Neuronal stem cell (in vitro differentiated cells): ENCODE measurements at regions not wholly inside any gene's neighbourhood (a gene's known extent, or its start where the extent isn't known, plus 50 kb on each side); places are given as distances from the start of the nearest gene placed in this dataset.

Experiments
- DNase-seq: peaks from one replicate; pipeline ENCODE4 v3.0.0-alpha.2; 2013; ENCODE audit warnings: low spot score
- H2AFZ ChIP-seq: one replicate; pipeline ENCODE4 v1.6.1; 2013; ENCODE audit warnings: mild to moderate bottlenecking, low read length, inconsistent platforms
- H2AK5ac ChIP-seq: 2 replicates; pipeline ENCODE4 v1.6.1; 2013; ENCODE audit warnings: low read depth, mild to moderate bottlenecking, inconsistent platforms, low read length, moderate library complexity, mixed read lengths
- H2BK120ac ChIP-seq: 2 replicates; pipeline ENCODE4 v1.6.1; 2013; ENCODE audit warnings: low read depth, mild to moderate bottlenecking, inconsistent platforms, low read length, moderate library complexity, mixed read lengths
- H2BK12ac ChIP-seq: one replicate; pipeline ENCODE4 v1.6.1; 2013; ENCODE audit warnings: low read length, inconsistent platforms
- H2BK15ac ChIP-seq: 2 replicates; pipeline ENCODE4 v1.6.1; 2013; ENCODE audit warnings: mild to moderate bottlenecking, low read length, inconsistent platforms, mixed read lengths
- H2BK5ac ChIP-seq: one replicate; pipeline ENCODE4 v1.6.1; 2013; ENCODE audit warnings: inconsistent platforms, mild to moderate bottlenecking, low read length, moderate library complexity
- H3K14ac ChIP-seq: one replicate; pipeline ENCODE4 v1.6.1; 2013; ENCODE audit warnings: low read length, inconsistent platforms
- H3K18ac ChIP-seq: 2 replicates; pipeline ENCODE4 v1.6.1; 2013; ENCODE audit warnings: low read length, inconsistent platforms
- H3K23ac ChIP-seq: 2 replicates; pipeline ENCODE4 v1.6.1; 2013; ENCODE audit warnings: low read depth, mild to moderate bottlenecking, mixed read lengths, low read length, inconsistent platforms; ENCODE audit not compliant: poor library complexity
- H3K27ac ChIP-seq: replicated peaks from 3 replicates; pipeline ENCODE4 v1.5.1; 2013; ENCODE audit warnings: low read length, inconsistent platforms
- H3K27me3 ChIP-seq, 3 experiments: 2 replicates each; pipeline ENCODE4 v1.6.1; 2013; ENCODE audit warnings: low read length in 3 of 3, mild to moderate bottlenecking in 2 of 3, inconsistent platforms in 1 of 3, low read depth in 1 of 3, mixed read lengths in 1 of 3, moderate library complexity in 1 of 3; ENCODE audit not compliant: control insufficient read depth in 3 of 3, insufficient read depth in 3 of 3
- H3K36me3 ChIP-seq, 2 donors: replicated peaks in 1 of 2; 2 replicates each; pipeline ENCODE4 v1.6.1; 2013; ENCODE audit warnings: low read length in 2 of 2; ENCODE audit not compliant: control insufficient read depth in 2 of 2, insufficient read depth in 2 of 2
- H3K4ac ChIP-seq: 2 replicates; pipeline ENCODE4 v1.6.1; 2013; ENCODE audit warnings: inconsistent platforms, mild to moderate bottlenecking, low read length, moderate library complexity
- H3K4me1 ChIP-seq, 2 donors: 1 replicate in 1 of 2; 2 replicates in 1 of 2; pipeline ENCODE4 v1.6.1; 2013; ENCODE audit warnings: low read length in 2 of 2, low read depth in 1 of 2; ENCODE audit not compliant: control insufficient read depth in 2 of 2, insufficient read depth in 1 of 2
- H3K4me2 ChIP-seq: one replicate; pipeline ENCODE4 v1.6.1; 2013; ENCODE audit warnings: mild to moderate bottlenecking, low read length, inconsistent platforms; ENCODE audit not compliant: insufficient read depth, poor library complexity, severe bottlenecking
- H3K4me3 ChIP-seq, 2 donors: 2 replicates each; pipeline ENCODE4 v1.5.1; 2013; ENCODE audit warnings: low read length in 2 of 2, mild to moderate bottlenecking in 2 of 2, inconsistent platforms in 1 of 2, moderate library complexity in 1 of 2
- H3K79me1 ChIP-seq: one replicate; pipeline ENCODE4 v1.6.1; 2013; ENCODE audit warnings: low read depth, mild to moderate bottlenecking, inconsistent platforms, low read length, moderate library complexity
- H3K9ac ChIP-seq: one replicate; pipeline ENCODE4 v1.6.1; 2013; ENCODE audit warnings: mild to moderate bottlenecking, low read depth, low read length, inconsistent platforms; ENCODE audit not compliant: poor library complexity
- H3K9me3 ChIP-seq, 2 donors: replicated peaks in 1 of 2; 2 replicates each; pipeline versions ENCODE3 to v1.6.1; 2013; ENCODE audit warnings: low read length in 2 of 2, mild to moderate bottlenecking in 2 of 2, inconsistent platforms in 1 of 2, low read depth in 1 of 2, mixed read lengths in 1 of 2, moderate library complexity in 1 of 2; ENCODE audit not compliant: control insufficient read depth in 2 of 2, insufficient read depth in 1 of 2
- H4K8ac ChIP-seq: one replicate; pipeline ENCODE4 v1.6.1; 2013; ENCODE audit warnings: low read depth, mild to moderate bottlenecking, inconsistent platforms, low read length, moderate library complexity
- H4K91ac ChIP-seq: one replicate; pipeline ENCODE4 v1.6.1; 2013; ENCODE audit warnings: low read length, low read depth, mild to moderate bottlenecking, inconsistent platforms; ENCODE audit not compliant: poor library complexity
- WGBS, 2 donors: extraction: QIAGEN DNeasy Blood & Tissue Kit; methylation state at CpG; one replicate each; pipeline ENCODE4 v1.1.7; 2013; ENCODE audit warnings: missing lambda C conversion rate in 2 of 2, mixed read lengths in 1 of 2; ENCODE audit not compliant: insufficient read length in 2 of 2, insufficient replicate concordance in 1 of 2; ENCODE audit errors: extremely low coverage in 2 of 2; 5-methylcytosine and 5-hydroxymethylcytosine counted together

DNA sequence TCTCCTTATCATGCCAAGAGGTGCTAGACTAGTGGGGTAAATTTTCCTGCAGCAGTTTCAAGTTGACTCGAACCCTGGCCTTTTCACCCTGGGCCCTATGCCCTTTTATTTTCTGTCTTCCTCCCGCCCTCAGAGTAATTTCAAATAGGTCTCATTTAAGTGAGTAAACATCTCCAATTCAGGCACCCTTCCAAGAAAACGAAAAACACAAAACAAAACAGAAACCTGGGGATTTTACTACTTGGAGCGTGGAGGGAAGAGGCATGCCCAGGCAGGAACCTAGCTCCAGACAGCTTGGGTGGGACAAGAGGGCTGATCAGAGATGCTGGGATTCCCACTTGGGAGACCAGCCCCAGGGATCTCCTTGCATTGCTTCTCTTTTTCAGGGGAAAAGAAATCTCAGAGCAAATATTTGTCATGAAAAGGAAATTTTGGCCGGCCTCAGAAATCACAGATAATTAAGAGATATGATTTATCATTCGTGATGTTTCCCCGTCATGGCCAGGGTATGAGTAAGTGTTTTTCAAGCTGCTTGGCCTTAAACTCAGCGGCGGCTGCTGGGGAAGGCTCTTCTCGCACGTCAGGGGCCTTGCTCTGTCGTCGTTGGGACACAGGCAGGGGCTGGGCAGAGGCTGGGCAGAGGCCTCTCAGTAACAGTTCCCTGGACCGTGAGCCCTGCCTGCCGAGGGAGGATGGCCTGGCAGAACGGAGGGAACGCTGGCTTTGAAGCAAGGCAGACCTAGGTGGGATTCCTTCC lies 248.6 kb upstream of the KLF4 start:
- Histone ChIP-seq H2BK15ac (no peak overlapping the region), H3K9me3 (no peaks in the 10 kb centered on the region), H3K9ac (peak overlapping the region; percentile 57), H3K4me3 (no peak overlapping the region), H3K27me3 (no peaks in the 10 kb centered on the region), H2AFZ (peak overlapping the region; percentile 53), H4K8ac (no peak overlapping the region), H2AK5ac (no peak overlapping the region), H2BK5ac (peak overlapping the region; percentile 6), H3K18ac (peak overlapping the region; percentile 87), H2BK12ac (no peak overlapping the region), H3K4me2 (no peak overlapping the region), H3K4ac (no peak overlapping the region), H3K36me3 (no peaks in the 10 kb centered on the region), H3K27ac (no peak overlapping the region), H2BK120ac (peak overlapping the region; percentile 77), H3K23ac (peak overlapping the region; percentile 35), H3K4me1 (peaks cover 0 to 4% of the 10 kb centered on the region in 2 donors), H3K79me1 (no peaks in the 10 kb centered on the region), H4K91ac (no peak overlapping the region), H3K14ac (peak overlapping the region; percentile 61)
- DNase-seq: no peak
- WGBS, 2 donors: no CpG with 5 or more reads among the region's 17 CpGs

DNA sequence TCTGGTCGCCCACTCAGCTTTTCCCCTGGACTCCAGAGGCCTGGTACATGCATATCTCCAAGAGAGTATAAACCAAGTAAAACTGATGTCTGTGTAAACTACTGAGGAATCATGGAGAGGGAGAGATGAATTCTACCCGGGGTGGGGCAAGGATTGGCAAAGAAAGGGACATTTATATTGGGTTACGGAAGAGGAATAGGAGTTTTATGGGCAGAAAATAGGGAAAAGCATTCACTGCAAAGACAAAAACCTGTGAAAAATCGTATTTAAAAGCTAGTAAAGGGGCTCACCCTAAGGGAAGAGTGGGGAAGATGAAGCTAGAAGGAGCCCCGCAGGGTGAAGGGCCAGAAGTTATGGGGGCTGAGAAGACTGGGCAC lies 248.0 kb upstream of the KLF4 start:
- H3K9me3 ChIP-seq: no peaks in the 10 kb centered on the region
- H3K23ac ChIP-seq: no peak overlapping the region
- no peak overlapping the region for H3K27ac ChIP-seq
- no peaks in the 10 kb centered on the region for H3K27me3 ChIP-seq
- H3K4me2 ChIP-seq: no peak overlapping the region
- H2BK5ac ChIP-seq: no peak overlapping the region
- no peak overlapping the region for H2AFZ ChIP-seq
- no peak overlapping the region for H2BK120ac ChIP-seq
- H3K4ac ChIP-seq: no peak overlapping the region
- no peak overlapping the region for H4K91ac ChIP-seq
- H4K8ac ChIP-seq: no peak overlapping the region
- no peak for DNase-seq
- peaks cover 0 to 4% of the 10 kb centered on the region in 2 donors for H3K4me1 ChIP-seq
- no peaks in the 10 kb centered on the region for H3K36me3 ChIP-seq
- H2AK5ac ChIP-seq: no peak overlapping the region
- no peaks in the 10 kb centered on the region for H3K79me1 ChIP-seq
- no peak overlapping the region for H3K18ac ChIP-seq
- no peak overlapping the region for H2BK15ac ChIP-seq
- 100% methylated on average over 1 of the region's 5 CpGs; no CpG with 5 or more reads in 1 of the 2 donors for WGBS, 2 donors
- H2BK12ac ChIP-seq: no peak overlapping the region
- H3K9ac ChIP-seq: no peak overlapping the region
- H3K14ac ChIP-seq: no peak overlapping the region
- no peak overlapping the region for H3K4me3 ChIP-seq

DNA sequence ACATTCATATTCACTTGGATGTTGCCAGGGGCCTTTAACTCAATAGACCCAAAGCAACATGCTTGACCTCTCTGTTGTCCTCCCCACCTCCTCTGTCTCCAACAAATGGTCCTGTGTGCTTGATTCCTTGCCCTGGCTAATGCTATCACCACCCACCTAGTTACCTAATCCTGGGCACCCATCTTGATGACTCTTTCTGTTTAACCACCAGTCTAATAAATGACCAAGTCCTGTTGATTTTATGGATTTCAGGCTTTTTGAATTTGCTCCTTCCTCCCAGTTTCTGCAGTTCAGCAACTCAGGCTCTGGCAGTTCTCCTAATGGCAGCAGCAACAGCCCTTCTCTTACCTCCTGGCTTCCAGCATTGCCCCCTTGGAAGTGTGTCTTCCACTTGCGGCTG lies 246.3 kb upstream of the KLF4 start:
- H2AK5ac ChIP-seq: no peak overlapping the region
- DNase-seq: no peak

GRCh38 chr9:107734256-107735013 lies 244.9 kb upstream of the KLF4 start:
- Histone ChIP-seq H3K27ac (no peak overlapping the region), H2AK5ac (no peak overlapping the region)

More for the DNA sequence above, 246.3 kb upstream of the KLF4 start:
- Histone ChIP-seq H3K18ac (no peak overlapping the region), H2BK120ac (no peak overlapping the region), H3K27ac (no peak overlapping the region), H3K9me3 (no peaks in the 10 kb centered on the region), H3K4me2 (no peak overlapping the region), H3K27me3 (no peaks in the 10 kb centered on the region), H3K9ac (no peak overlapping the region), H3K36me3 (no peaks in the 10 kb centered on the region), H3K14ac (no peak overlapping the region), H3K23ac (no peak overlapping the region), H3K79me1 (no peaks in the 10 kb centered on the region), H3K4ac (no peak overlapping the region), H2BK15ac (no peak overlapping the region), H2BK5ac (no peak overlapping the region), H2BK12ac (no peak overlapping the region), H3K4me1 (peaks cover 0 to 4% of the 10 kb centered on the region in 2 donors), H3K4me3 (no peak overlapping the region), H2AFZ (no peak overlapping the region), H4K91ac (no peak overlapping the region), H4K8ac (no peak overlapping the region)
- WGBS, 2 donors: no CpG with 5 or more reads among the region's 1 CpG

More at GRCh38 chr9:107734256-107735013, 244.9 kb upstream of the KLF4 start:
- WGBS, 2 donors: no CpG with 5 or more reads among the region's 9 CpGs
- peaks cover 0 to 4% of the 10 kb centered on the region in 2 donors for H3K4me1 ChIP-seq
- H3K4me3 ChIP-seq: no peak overlapping the region
- no peaks in the 10 kb centered on the region for H3K27me3 ChIP-seq
- no peak overlapping the region for H4K8ac ChIP-seq
- H3K4me2 ChIP-seq: no peak overlapping the region
- H3K36me3 ChIP-seq: no peaks in the 10 kb centered on the region
- no peak overlapping the region for H2AFZ ChIP-seq
- no peak overlapping the region for H3K9ac ChIP-seq
- DNase-seq: no peak
- H3K18ac ChIP-seq: no peak overlapping the region
- no peak overlapping the region for H3K4ac ChIP-seq
- no peaks in the 10 kb centered on the region for H3K9me3 ChIP-seq
- no peak overlapping the region for H2BK15ac ChIP-seq
- no peak overlapping the region for H2BK120ac ChIP-seq
- no peak overlapping the region for H2BK5ac ChIP-seq
- no peak overlapping the region for H2BK12ac ChIP-seq
- H3K79me1 ChIP-seq: no peaks in the 10 kb centered on the region
- no peak overlapping the region for H3K23ac ChIP-seq
- no peak overlapping the region for H3K14ac ChIP-seq
- H4K91ac ChIP-seq: no peak overlapping the region
